ENCODE measurements at regions not wholly inside any gene's neighbourhood (a gene's known extent, or its start where the extent isn't known, plus 50 kb on each side); places are given as distances from the start of the nearest gene placed in this dataset.

DNA sequence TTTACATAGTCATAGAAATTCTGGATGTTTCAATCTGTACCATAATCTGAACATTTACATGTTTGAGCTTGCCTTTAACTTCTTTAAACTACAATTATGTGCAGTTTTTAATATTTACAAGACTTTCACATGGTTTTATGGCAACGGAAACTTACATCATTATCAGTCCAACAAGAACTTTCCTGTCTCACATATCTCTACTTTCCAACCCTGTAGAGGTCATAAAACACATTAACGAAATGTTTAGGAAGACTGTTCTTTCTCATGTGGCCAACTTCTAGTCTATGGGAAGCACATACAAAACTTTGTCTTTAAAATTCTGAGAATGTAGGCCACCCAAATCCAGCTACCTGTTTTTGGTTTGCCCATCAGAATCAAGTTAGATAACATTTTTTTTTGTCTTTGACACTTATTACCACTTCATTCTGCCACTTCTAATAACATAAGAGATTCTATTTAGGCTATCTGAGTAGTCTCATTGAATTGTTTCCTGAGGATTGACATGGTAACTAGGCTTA is 693.2 kb downstream of the KCNJ3 start:
- TF ChIP-seq POLR2A (IDR thresholded peaks at IDR 0.05): no peak
- TF ChIP-seq, protein P1, sequence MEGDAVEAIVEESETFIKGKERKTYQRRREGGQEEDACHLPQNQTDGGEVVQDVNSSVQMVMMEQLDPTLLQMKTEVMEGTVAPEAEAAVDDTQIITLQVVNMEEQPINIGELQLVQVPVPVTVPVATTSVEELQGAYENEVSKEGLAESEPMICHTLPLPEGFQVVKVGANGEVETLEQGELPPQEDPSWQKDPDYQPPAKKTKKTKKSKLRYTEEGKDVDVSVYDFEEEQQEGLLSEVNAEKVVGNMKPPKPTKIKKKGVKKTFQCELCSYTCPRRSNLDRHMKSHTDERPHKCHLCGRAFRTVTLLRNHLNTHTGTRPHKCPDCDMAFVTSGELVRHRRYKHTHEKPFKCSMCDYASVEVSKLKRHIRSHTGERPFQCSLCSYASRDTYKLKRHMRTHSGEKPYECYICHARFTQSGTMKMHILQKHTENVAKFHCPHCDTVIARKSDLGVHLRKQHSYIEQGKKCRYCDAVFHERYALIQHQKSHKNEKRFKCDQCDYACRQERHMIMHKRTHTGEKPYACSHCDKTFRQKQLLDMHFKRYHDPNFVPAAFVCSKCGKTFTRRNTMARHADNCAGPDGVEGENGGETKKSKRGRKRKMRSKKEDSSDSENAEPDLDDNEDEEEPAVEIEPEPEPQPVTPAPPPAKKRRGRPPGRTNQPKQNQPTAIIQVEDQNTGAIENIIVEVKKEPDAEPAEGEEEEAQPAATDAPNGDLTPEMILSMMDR (IDR thresholded peaks at IDR 0.05 in 4 of 5, conservative IDR thresholded peaks at IDR 0.05 in 1 of 5): no peak
